GM10248 (cell line): ENCODE measurements at regions not wholly inside any gene's neighbourhood (a gene's known extent, or its start where the extent isn't known, plus 50 kb on each side); places are given as distances from the start of the nearest gene placed in this dataset.
"Not testable (repeated sequence)": the region's sequence is repeated elsewhere in the genome, so short reads cannot be mapped to it uniquely, and the experiment has no call there.

Experiments
- CTCF ChIA-PET: fragments of 300-600 bp; sonication (Branson Sonifier 250); formaldehyde crosslinking; extraction: SDS; loops from one replicate; lab custom pipeline; 2021; ENCODE audit warnings: antibody characterized with exemption; lab: Yijun Ruan, JAX
- POLR2A ChIA-PET: fragments of 350-650 bp; sonication (Branson Sonifier 250); formaldehyde crosslinking; extraction: SDS; loops from one replicate; lab custom pipeline; 2020; ENCODE audit warnings: antibody characterized with exemption; lab: Yijun Ruan, JAX
- DNase-seq: peaks from one replicate; pipeline ENCODE4 v3.0.0; 2012; ENCODE audit errors: extremely low spot score
- CTCF ChIP-seq: IDR thresholded peaks from 2 replicates; pipeline ENCODE4 v1.5.1; 2012; ENCODE audit warnings: mild to moderate bottlenecking, low read depth; ENCODE audit errors: extremely low read depth, missing control alignments, control extremely low read depth

- no peak for DNase-seq
- no peak for TF ChIP-seq CTCF
- ChIA-PET POLR2A (no interaction called here), CTCF (interaction anchor here (1.3 to 1.5 kb wide), 2 partner anchors 9 to 13 kb away, joined by 3 to 4 read pairs; no protein-coding TSS in a partner anchor)
Measured at GRCh38 chr12:74595696-74596095, 58.1 kb downstream of the ATXN7L3B start.

GRCh38 chr12:74598819-74599218, 61.2 kb downstream of the ATXN7L3B start:
- no peak for DNase-seq
- ChIA-PET POLR2A (no interaction called here), CTCF (no interaction called here)
- TF ChIP-seq CTCF: no peak

GRCh38 chr12:74599932-74600331, 62.3 kb downstream of the ATXN7L3B start:
- DNase-seq: no peak
- TF ChIP-seq CTCF: no peak
- ChIA-PET POLR2A (no interaction called here), CTCF (no interaction called here)

- DNase-seq, CTCF ChIA-PET, POLR2A ChIA-PET: not testable (repeated sequence)
Measured at GRCh38 chr12:74600817-74601216, 63.2 kb downstream of the ATXN7L3B start.

GRCh38 chr12:74602881-74603672, 65.4 kb downstream of the ATXN7L3B start:
- TF ChIP-seq CTCF: no peak
- no peak for DNase-seq
- ChIA-PET CTCF (interaction anchor here (0.9 to 2.0 kb wide), 3 partner anchors 8 to 13 kb away, joined by 3 to 4 read pairs (median 4); no protein-coding TSS in a partner anchor), POLR2A (no interaction called here)

- TF ChIP-seq CTCF: no peak
- POLR2A ChIA-PET: no interaction called here
- CTCF ChIA-PET: no interaction called here
- no peak for DNase-seq
Measured at GRCh38 chr12:74608231-74608775, 70.7 kb downstream of the ATXN7L3B start.

GRCh38 chr12:74610711-74611110, 73.1 kb downstream of the ATXN7L3B start:
- no peak for TF ChIP-seq CTCF
- ChIA-PET POLR2A (no interaction called here), CTCF (no interaction called here)
- no peak for DNase-seq
